ENCODE measurements at regions not wholly inside any gene's neighbourhood (a gene's known extent, or its start where the extent isn't known, plus 50 kb on each side); places are given as distances from the start of the nearest gene placed in this dataset.

DNA sequence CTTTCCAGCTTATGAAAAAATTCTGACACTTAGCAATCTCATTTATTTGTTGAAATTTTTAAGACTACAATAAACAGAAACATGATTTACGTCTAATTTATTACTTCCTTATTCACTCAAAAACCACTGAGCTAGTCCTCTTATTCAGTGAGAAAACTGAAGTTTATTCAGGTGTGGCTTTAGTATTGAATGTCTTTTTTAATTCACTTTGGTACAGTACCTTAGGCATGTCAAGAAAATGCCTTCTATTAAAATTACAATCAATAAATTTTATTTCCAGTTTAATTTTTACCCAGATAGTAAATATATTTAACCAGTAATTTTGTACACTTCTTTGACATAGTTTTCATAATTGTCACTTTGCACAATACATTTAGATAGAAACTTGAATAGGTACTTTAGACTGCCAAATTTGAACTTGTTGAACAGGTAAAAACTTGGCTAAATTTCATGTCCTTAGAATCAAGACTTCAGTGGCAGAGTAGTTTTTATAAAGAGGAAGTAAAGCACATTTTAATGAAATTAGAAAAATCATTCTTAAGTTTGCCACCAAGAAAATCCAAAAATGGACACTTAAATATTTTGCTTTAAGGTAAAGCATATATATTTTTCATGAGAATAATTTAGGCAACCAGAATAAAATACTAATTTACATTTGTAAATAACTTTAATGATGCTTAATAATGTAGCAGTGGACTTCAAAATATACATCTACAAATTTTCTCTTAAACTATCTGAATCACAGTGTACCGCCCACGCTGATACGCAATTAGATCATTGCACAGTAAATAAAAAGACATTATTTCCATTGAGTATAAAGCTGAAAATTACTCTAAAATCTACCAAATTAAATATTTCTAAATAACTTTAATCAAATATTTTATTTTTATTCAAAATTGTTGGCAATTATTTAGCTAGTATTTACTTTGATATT, 159.1 kb downstream of the RASSF9 start:
- TF ChIP-seq, protein P1, sequence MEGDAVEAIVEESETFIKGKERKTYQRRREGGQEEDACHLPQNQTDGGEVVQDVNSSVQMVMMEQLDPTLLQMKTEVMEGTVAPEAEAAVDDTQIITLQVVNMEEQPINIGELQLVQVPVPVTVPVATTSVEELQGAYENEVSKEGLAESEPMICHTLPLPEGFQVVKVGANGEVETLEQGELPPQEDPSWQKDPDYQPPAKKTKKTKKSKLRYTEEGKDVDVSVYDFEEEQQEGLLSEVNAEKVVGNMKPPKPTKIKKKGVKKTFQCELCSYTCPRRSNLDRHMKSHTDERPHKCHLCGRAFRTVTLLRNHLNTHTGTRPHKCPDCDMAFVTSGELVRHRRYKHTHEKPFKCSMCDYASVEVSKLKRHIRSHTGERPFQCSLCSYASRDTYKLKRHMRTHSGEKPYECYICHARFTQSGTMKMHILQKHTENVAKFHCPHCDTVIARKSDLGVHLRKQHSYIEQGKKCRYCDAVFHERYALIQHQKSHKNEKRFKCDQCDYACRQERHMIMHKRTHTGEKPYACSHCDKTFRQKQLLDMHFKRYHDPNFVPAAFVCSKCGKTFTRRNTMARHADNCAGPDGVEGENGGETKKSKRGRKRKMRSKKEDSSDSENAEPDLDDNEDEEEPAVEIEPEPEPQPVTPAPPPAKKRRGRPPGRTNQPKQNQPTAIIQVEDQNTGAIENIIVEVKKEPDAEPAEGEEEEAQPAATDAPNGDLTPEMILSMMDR (IDR thresholded peaks at IDR 0.05; ENCODE audit: low read length) = no peak
- no peak for TF ChIP-seq EZH2 (IDR thresholded peaks at IDR 0.05; ENCODE audit: borderline replicate concordance, low read length)
